ENCODE measurements at regions not wholly inside any gene's neighbourhood (a gene's known extent, or its start where the extent isn't known, plus 50 kb on each side); places are given as distances from the start of the nearest gene placed in this dataset.
A peak's percentile ranks its signal among the peaks of the same experiment; 100 is the strongest.
"Not testable (repeated sequence)": the region's sequence is repeated elsewhere in the genome, so short reads cannot be mapped to it uniquely, and the experiment has no call there.

DNA sequence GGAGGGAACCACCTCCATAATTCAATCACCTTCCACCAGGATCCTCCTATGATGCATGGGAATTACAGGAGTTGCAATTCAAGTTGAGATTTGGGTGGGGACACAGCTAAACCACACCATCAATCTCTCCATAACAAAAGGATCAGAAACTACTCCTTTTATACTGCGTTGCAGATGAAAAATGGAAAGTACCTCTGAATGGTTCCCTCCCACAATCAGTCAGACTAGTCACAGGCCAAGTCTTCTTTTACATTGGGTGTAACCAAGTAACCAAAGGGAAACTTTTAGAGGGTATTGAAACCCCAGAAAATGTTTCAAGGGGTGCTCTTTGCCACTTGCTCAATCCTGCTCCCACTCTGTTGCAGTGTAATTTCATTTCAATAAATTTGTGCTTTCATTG lies 504.3 kb upstream of the CNTN3 start:
- no peak for DNase-seq

DNA sequence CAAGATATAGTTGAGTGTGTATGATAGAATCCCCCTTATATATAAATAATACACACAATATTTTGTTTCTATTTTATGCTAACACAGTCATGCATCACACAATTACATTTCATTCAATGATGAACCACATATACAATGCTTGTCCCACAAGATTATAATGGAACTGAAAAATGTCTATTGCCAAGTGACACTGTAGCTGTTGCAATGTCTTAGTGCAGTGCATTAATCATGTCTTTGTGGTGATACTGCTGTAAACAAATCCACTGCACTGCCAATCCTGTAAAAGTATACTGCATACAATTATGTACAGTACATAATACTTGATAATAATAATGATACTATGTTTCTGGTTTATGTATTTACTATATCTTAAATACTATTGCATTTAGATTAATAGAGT lies 512.1 kb upstream of the CNTN3 start:
- DNase-seq, result no peak

DNA sequence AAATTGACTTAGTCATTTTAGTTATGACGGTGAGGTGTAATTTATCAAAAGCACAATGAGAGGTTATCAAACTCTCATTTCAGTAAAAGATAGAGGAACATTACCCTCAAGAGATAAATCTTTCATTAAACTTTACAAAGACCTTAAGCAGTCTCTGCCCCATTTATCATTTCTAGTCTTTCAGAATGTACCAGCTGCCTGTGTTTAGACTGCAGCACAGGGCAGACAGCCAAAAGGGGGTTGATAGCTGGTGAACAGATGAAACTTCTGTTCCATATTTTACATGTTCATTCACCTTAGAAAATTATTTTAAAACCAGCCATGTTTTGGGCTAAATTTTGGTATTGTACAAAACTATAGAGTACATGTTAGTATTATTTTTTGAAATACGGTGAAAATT lies 514.6 kb upstream of the CNTN3 start:
- DNase-seq, result peak in 1 of 58 donors; percentile 0

DNA sequence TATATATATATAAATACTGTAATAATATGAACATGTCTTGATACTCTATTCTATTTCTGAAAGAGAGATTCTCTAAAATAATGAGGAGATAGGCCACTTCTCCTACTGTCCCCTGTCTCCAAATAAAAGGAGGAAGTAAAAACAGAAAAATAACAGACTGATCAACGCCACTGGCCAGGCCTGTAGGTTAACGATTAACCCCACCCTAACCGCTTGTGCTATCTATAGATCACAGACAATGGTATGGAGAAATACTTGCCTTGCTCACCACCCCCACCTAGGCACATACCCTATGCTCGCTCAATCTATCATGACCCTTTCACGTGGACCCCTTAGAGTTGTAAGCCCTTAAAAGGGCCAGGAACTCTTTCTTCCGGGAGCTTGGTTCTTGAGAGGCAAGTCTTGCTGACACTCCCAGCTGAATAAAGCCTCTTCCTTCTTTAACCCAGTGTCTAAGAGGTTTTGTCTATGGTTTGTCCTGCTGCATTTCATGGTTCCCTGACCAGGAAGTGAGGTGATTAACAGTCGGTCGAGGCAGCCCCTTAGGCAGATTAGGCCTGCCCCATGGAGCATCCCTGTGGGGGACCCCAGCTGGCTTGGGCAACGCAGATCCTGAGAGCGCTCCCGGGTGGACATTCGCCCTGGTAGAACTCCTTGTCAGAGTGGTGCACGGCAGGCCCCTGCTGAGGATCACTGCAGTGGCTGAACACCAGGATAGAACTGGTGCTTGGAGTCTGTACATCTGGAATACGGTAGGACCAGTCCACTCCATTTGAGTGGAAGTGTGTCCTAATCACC lies 521.8 kb upstream of the CNTN3 start:
- no peak for DNase-seq

DNA sequence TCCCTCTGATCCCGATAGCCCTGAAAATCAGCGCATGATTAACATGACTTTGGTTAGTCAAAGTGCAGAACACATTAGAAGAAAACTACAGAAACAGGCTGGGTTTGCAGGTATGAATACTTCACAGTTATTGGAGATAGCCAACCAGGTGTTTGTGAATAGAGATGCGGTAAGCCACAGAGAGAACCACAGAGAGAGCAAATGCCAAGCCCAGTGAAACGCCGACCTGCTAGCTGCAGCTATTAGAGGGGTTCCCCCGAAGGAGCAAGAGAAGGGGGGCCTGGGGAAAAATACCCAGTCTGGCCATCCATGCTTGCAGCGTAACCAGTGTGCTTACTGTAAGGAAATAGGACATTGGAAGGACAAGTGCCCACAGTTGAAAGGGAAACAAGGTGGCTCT lies 523.9 kb upstream of the CNTN3 start:
- DNase-seq, result no peak

DNA sequence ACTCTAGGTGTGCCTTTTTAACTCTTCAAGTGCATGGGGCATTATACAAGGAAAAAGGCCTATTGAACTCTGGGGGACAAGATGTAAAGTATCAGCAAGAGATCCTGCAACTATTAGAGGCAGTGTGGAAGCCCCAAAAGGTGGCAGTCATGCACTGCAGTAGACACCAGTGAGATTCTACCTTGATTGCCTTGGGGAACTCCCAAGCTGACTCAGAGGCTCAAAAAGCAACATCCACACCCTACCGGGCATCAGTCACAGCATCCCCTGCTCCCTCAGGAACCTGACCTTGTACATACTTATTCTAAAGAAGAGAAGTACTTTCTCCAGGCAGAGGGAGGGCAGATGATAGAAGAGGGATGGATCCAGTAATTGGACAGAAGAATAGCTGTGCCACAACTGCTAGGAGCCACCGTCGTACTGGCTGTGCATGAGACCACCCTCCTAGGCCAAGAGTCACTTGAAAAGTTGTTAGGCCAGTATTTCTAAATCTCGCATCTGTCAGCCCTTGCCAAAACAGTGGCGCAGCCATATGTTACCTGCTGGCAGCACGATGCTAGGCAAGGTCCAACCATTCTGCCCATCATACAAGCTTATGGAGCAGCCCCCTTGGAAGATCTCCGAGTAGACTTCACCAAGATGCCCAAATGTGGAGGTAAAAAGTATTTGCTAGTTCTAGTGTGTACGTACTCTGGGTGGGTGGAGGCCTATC lies 523.1 kb upstream of the FRG2C start:
- no peak for DNase-seq

DNA sequence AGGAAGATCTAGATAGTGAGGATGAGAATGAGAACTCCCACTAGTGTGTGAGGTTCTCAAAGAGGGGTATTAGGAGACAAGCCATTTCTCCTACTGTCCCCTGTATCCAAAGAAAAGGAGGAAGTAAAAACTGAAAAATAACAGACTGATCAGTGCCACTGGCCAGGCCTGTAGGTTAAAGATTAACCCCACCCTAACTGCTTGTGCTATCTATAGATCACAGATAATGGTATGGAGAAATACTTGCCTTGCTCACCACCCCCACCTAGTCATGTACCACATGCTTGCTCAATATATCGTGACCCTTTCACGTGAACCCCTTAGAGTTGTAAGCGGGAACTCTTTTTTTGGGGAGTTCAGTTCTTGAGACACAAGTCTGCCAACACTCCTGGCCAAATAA lies 519.7 kb upstream of the FRG2C start:
- DNase-seq, result no peak

DNA sequence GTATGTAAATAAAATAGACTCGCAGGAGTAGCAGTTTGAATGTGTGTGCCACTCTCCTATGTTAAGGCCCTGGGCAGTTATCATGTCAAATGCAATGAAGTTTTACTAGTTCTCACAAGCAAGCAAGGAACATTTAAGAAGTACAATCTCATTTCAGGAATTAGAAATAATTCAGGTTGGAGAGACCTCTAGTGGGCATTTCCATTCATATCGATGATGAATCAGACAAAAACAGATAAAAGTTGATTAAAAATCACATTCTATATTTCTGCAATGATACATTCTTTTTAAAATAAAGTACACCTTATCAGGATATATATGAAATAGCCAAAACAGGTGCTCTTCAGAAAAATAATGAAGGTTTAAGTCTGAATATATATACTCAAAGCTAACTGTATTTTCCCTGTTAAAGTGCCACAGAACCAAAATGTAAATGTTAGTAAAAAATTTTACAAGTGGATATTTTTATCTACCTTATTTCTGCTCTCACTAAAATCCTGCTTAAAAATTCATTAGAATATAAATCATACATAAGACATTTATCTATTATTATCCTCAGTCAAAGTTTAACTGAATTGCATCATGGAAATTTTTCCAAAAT lies 492.4 kb upstream of the FRG2C start:
- DNase-seq, result peak in 1 of 58 donors; percentile 12

DNA sequence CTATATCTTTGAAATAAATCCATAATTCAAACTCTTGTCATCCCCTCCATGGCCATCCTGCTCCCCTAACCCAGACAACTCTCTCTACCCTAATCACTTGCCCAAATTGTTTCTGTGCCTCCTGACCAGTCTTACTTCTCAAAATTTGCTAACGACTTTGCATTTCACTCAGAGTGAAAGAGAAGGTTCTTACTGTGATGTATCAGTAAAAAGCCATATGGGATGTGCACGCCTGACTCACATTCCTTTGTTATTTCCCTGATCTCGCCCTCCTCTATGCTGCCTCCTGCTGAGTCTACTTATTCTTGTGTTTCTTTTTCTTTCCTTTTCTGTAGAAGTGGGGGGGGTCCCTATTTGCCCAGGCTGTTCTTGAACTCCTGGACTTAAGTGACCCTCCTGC lies 487.2 kb upstream of the FRG2C start:
- no peak for DNase-seq

DNA sequence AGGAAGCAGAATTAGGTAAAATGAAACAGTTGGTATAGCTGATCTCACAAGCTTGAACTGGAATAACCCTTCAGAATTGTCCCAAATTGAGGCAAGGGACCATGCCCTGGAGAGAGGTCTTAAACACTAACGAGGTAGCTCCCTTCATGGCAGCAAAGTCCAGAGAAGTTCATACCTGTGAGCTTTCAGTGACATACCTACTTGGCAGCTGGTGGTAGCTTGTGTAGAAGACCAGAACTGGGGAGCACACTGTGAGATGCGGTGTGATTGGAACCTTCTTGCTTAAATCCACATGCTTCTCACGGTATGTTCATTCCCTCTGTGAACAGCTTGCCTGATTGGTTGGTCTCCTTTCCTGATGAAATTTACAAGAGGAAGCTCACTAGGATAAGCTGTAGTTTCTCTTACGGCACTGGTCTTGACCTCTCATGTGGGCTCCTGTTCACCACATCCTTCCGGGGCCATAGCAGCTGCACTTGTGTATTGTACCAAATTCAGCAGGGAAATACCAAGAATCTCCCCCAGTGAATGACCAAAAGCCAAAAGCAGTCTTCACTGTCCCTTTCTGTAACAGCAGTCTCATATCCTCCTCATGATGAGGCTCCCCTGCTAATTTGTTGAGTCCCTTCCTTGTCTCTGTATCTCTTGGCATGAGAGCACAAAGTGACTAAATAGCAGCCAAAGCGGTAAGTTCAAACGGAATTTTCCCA lies 483.7 kb upstream of the FRG2C start:
- DNase-seq, result no peak

DNA sequence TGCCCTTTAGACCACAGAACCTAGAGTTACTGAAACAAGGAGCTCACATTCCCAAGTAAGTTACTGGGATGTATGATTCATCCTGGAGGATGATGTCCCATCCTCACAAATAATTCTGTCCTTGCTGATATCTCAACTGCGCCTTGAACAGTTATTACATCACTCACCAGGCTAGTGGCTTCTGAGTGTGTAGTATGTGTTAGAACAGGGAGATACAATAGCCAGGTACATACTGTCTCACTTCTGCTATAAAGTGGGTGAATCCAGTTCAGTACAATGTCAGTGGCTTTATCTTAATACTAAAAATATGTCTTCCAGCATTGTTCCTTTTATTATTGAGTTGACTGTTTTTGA lies 483.2 kb upstream of the FRG2C start:
- no peak for DNase-seq

DNA sequence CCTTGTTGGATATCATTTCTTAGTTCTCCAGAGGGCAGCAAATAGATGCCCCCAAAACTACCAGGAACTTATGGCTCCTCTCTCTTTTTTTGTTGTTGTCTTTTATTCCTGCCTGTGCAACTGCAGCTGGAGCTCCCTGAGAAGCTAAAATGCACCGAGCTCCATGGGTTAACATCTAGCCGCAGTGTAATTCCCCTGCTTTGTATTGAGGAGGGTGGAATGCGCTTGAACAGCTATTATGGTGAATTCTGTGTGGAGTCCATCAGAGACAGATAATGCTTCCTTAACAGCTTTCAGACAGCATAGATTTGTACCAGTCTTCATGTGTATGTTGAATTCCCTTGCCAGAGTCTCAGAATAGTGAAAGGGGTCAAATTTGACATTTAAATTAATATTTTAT lies 475.2 kb upstream of the FRG2C start:
- no peak for DNase-seq

DNA sequence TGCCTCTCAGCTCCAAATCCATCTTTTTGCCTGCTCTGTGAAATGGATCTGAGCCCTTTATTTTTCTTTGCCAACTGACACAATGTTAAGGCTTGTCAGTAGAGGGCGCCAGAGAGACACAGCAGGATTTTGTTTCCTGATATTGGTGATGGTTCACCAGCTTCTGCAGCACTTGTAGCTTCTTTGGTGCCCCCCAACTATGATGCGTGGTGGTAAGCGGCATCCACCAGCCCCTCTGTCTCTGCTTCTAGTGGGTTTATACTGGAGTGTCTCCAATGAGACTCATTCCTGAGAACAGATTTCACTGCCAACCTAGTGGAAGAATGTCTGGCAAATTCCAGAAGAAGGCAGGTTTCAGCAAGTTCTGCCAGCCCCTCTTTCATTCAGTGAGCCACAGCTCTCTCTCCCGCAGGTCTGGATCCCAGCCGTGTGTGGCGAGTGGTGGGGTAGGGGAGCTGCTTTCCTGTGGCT lies 471.9 kb upstream of the FRG2C start:
- peak in 7 of 58 donors; percentile 0 to 9 (median 2) for DNase-seq

DNA sequence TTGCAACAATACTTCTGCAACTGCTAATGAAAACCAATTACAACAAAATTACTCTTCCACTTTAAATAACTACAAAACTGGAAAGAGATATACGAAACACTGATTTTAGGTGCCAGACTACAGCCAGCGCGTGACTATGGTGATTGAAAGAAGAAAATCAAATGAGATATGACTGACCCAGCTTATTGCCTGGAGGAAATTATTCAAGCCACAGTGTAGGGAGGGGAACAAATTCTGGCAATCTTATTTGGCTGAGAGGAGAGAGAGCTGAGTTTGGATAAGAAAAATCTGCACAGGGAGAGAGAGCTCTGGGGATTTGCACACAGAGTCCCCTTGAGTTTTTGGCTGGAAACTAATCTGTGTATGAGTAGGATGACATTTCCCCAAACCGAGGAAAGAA lies 470.3 kb upstream of the FRG2C start:
- no peak for DNase-seq

DNA sequence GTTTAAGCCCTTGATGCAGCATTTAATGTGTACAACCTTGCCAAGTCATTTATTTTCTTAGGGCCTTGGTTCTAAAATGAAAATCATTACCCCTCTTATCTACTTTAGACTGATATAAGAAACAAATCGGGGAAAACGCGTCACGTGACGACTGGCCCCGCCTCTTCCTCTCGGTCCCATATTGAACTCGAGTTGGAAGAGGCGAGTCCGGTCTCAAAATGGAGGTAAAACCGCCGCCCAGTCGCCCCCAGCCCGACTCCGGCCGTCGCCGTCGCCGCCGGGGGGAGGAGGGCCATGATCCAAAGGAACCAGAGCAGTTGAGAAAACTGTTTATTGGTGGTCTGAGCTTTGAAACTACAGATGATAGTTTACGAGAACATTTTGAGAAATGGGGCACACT lies 449.8 kb upstream of the FRG2C start:
- DNase-seq, result not testable (repeated sequence)

DNA sequence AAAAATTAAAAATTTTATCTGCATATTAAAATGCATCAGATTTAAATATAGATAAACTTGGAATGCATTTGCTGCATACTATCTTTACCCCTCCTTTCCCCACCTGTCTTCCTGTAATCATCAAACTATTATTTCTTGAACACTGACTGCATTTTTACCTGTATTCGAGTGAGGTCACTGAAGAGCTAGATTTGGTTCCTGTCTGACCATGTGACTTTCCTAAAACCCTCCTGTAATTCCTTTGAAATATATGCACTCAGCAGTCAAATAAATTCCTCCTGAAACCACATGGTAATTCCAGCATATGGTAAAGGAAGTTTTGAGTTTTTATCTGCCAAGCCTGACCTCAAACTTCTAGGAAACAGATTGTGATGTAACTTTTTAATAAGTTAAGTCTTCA lies 445.6 kb upstream of the FRG2C start:
- no peak for DNase-seq

DNA sequence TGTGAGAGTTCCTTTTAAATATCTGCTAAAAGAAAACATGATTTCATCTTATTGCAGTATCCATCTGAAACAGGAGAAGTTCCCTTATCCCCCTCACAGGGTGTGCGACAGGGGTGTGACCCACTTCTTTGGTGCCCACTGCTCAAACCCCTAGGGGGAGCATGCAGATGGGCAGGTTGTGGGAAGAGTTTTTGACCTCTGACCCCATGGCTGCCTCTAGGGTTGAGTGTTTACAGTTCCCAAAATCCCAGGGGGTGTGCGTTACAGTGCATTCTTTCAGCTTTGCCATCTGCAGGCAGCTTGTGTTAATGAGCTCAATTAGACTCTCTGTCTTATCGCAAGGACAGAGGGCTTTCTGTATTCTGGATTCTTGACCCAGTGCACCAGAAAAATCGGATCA lies 443.2 kb upstream of the FRG2C start:
- no peak for DNase-seq

DNA sequence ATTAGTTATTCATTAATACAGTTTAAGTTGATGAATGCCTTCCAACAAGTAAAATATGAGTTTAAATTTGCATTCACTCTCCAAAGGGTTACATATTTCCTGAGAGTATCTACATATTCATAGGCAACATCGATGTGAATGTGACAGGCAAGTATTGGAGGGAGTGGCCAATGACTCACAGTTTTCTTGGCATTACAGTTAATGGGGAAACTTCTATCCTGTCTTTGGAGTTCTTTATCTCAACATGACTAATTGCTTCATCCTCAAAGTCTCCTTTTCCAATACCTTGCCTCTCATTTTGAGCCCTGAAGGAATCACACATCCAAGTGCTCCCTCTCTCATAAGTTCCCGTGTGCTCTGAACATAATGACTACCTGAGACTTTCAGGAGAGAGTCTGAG lies 439.7 kb upstream of the FRG2C start:
- no peak for DNase-seq

DNA sequence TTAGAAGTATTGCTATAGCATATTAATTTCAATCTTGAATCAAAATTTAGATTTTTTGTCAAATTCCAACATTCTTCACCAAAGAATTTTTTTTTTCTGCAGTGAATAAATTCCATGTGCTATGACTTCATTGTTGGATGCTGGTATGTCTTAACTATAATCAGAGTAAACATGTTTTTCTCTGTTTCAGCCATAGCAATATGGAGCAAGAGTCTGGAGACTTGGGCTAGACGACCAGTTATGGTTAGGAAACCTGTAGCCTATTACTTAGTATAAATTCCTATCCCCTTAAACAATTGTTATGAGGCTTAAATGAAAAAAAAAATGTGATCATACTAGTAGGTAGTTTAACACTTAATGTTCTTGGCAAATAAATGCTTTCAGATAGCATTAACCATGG lies 431.9 kb upstream of the FRG2C start:
- DNase-seq, result no peak

DNA sequence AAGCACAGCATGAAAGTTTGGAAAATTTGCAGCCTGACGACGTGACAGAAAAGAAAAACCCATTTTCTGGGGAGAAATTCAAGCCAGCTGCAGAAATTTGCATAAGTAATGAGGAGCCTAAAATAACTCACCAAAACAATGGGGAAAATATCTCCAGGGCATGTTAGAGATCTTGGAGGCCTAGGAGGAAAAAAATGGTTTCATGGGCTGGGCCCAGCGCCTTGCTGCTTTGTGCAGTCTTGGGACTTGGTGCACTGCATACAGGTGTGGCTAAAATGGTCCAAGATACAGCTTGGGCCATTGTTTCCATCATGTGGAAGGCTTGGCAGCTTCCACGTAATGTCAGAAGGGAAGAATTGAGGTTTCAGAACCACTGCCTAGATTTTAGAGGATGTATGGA lies 428.5 kb upstream of the FRG2C start:
- no peak for DNase-seq

DNA sequence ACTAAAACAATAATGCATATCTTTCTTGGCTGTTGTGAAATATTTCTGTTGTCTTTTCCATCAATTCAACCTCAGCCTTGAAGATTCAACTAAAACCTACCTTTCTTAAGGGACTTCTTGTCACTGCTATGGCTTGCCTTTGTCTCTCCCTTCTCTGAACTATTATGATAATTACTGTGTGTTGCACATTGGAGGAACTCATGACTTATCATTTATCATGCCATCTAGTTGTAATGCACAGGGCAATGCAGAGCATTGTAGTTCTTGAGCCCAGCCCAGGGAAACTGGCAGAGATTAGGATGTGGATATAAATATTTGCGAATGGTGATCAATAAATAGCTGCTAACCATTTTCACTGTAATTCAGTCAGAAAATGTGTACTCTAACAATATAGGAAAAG lies 427.1 kb upstream of the FRG2C start:
- DNase-seq, result no peak

DNA sequence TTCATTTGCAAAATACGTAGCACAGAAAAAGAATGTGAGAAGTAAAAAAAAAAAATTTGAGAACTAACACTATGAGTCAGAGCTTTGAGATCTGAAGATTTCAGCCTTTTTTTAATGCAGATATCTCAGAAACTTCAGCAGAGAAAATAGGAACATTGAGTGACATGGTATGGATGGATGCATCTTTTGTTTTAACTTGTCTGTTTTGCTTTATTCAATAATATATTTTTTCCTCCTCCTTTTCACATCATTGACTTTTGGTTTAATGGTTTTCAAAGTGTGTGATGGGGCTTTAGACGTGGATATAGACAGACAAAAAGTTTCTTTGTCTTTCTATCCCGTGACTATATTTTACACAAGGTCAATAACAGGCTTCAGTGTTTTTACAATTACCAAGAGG lies 426.7 kb upstream of the FRG2C start:
- DNase-seq, result no peak

All from anterior cingulate cortex (tissue), 58 donors.